Tibial nerve (tissue), 4 donors: ENCODE measurements at regions not wholly inside any gene's neighbourhood (a gene's known extent, or its start where the extent isn't known, plus 50 kb on each side); places are given as distances from the start of the nearest gene placed in this dataset.

Source experiments
- DNase-seq, 2 donors: peaks; one replicate each; pipeline ENCODE4 v3.0.0-alpha.2; 2019; ENCODE audit warnings: low spot score in 2 of 2
- H3K27ac ChIP-seq, 4 donors: fragments of 200-600 bp; sonication (generic) in 3 of 4; one replicate each; pipeline ENCODE4 v1.5.1; 2017 to 2019; ENCODE audit warnings: mild to moderate bottlenecking in 1 of 4
- H3K27me3 ChIP-seq, 2 donors: fragments of 200-600 bp; sonication (generic) in 1 of 2; one replicate each; pipeline versions ENCODE4 v1.5.1 to v1.6.0; 2017 to 2019
- H3K36me3 ChIP-seq, 3 donors: fragments of 200-600 bp; sonication (generic); one replicate each; pipeline ENCODE4 v1.5.1; 2018 to 2019
- H3K4me1 ChIP-seq, 4 donors: fragments of 200-600 bp; sonication (generic) in 3 of 4; one replicate each; pipeline ENCODE4 v1.5.1; 2017 to 2019
- H3K4me3 ChIP-seq, 4 donors: fragments of 200-600 bp; sonication (generic) in 3 of 4; one replicate each; pipeline ENCODE4 v1.5.1; 2017 to 2019; ENCODE audit warnings: mild to moderate bottlenecking in 1 of 4, moderate library complexity in 1 of 4
- H3K9me3 ChIP-seq, 4 donors: fragments of 200-600 bp; sonication (generic) in 3 of 4; one replicate each; pipeline ENCODE4 v1.5.1; 2017 to 2019
- CTCF ChIP-seq, 5 experiments: fragments of 200-600 bp in 3 of 5; fragments of 450-650 bp in 2 of 5; sonication (generic) in 3 of 5; IDR thresholded peaks; one replicate each; pipeline ENCODE4 v1.5.1; 2016 to 2019; ENCODE audit warnings: antibody characterized with exemption in 5 of 5, mild to moderate bottlenecking in 3 of 5, moderate library complexity in 2 of 5
- EP300 ChIP-seq, 2 donors: sonication (generic); formaldehyde crosslinking; IDR thresholded peaks; one replicate each; pipeline ENCODE4 v1.6.1; 2017; ENCODE audit warnings: antibody characterized with exemption in 2 of 2, mild to moderate bottlenecking in 1 of 2
- POLR2A ChIP-seq, 2 donors: fragments of 450-650 bp; IDR thresholded peaks; one replicate each; pipeline ENCODE4 v1.6.1; 2017; ENCODE audit warnings: antibody characterized with exemption in 2 of 2, mild to moderate bottlenecking in 2 of 2, moderate library complexity in 2 of 2
- WGBS, 2 donors: methylation state at CpG; one replicate each; pipeline ENCODE4 v1.1.5; 2018; 5-methylcytosine and 5-hydroxymethylcytosine counted together

DNA sequence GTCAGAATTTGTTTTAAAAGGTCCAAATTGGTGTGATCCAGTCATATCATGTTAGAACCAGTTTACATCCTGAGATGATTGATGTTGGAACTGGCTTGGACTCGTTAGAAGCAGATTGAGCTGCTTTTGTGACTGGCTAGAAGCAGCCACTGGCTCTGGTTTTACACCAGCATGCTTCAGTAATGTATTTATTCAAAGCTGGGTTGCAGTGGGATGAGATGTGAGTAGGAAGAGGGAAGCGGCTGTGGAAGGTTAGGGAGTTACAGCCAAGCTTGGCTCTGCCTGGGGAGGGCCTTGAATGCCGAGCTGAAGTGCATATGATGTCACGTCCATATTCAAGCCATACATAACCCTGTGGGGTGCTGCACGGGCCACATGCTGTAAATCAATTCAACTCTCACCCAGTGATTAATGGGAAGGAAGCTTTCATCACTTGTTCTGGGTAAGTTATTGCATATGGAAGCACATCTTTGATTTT, 104.0 kb upstream of the SMAD3 start:
- no peaks in the 10 kb centered on the region for H3K9me3 ChIP-seq
- no peak overlapping the region for H3K27ac ChIP-seq
- TF ChIP-seq EP300 (IDR thresholded peaks at IDR 0.05) = no peak
- no peak for TF ChIP-seq POLR2A (IDR thresholded peaks at IDR 0.05)
- TF ChIP-seq CTCF (IDR thresholded peaks at IDR 0.05) = no peak
- H3K27me3 ChIP-seq = no peaks in the 10 kb centered on the region
- H3K4me1 ChIP-seq = no peaks in the 10 kb centered on the region
- H3K4me3 ChIP-seq = no peak overlapping the region
- WGBS, 2 donors = 40 to 42% methylated on average over 5 of the region's 5 CpGs
- no peak for DNase-seq
- H3K36me3 ChIP-seq = no peaks in the 10 kb centered on the region

DNA sequence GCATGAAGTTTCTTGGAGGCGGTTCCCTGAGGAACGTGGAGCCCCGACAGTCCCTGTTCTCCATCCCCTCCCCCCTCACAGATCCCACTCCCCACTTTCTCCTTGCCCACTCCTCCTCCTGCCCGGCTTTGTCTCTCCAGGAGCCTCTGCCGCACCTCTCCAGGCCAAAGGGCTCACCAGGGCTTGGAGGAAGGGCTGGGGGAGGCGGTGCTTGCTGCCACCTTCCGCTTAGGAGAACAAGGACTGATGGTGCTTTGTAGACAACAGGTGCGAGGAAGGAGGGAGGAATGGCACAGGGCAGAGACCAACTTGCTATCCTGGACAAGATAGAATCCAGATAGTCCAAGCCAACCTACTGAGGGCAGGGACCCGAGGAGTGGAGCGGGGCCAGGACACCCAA, 103.5 kb upstream of the SMAD3 start:
- no peak for DNase-seq
- 89 to 90% methylated on average over 10 of the region's 10 CpGs for WGBS, 2 donors
- H3K4me3 ChIP-seq = no peak overlapping the region
- no peaks in the 10 kb centered on the region for H3K9me3 ChIP-seq
- H3K4me1 ChIP-seq = no peaks in the 10 kb centered on the region
- TF ChIP-seq EP300 (IDR thresholded peaks at IDR 0.05) (no peak), CTCF (IDR thresholded peaks at IDR 0.05) (no peak), POLR2A (IDR thresholded peaks at IDR 0.05) (no peak)
- no peak overlapping the region for H3K27ac ChIP-seq
- H3K36me3 ChIP-seq = no peaks in the 10 kb centered on the region
- H3K27me3 ChIP-seq = no peaks in the 10 kb centered on the region

DNA sequence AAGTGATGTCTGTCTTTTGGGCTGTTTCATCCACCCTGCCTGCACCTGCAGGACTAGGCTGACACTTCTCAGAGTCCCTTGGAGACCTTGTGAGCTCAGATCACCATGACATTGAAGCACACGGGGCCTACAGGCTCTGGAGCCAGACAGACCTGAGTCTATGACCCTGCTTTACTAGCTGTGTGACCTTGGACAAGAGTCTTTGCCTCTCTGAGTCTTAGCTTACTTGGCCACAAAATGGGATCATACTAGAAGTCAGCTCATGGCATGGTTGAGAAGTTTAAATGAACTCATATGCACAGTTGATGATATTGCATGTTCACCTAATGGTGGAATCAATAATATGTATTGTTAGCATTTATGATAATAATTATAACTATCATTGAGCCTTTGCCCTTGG, 102.9 kb upstream of the SMAD3 start:
- H3K27me3 ChIP-seq = no peaks in the 10 kb centered on the region
- TF ChIP-seq CTCF (IDR thresholded peaks at IDR 0.05) (no peak), POLR2A (IDR thresholded peaks at IDR 0.05) (no peak), EP300 (IDR thresholded peaks at IDR 0.05) (no peak)
- H3K27ac ChIP-seq = no peak overlapping the region
- H3K4me3 ChIP-seq = no peak overlapping the region
- DNase-seq = no peak
- no peaks in the 10 kb centered on the region for H3K4me1 ChIP-seq
- H3K9me3 ChIP-seq = no peaks in the 10 kb centered on the region
- H3K36me3 ChIP-seq = no peaks in the 10 kb centered on the region
- 83 to 90% methylated on average over 1 of the region's 1 CpG for WGBS, 2 donors

GRCh38 chr15:66963084-66963483, 102.3 kb upstream of the SMAD3 start:
- TF ChIP-seq POLR2A (IDR thresholded peaks at IDR 0.05) = no peak
- TF ChIP-seq CTCF (IDR thresholded peaks at IDR 0.05) = no peak
- TF ChIP-seq EP300 (IDR thresholded peaks at IDR 0.05) = no peak
- no peaks in the 10 kb centered on the region for H3K36me3 ChIP-seq
- 88% methylated on average over 5 of the region's 5 CpGs for WGBS, 2 donors
- H3K27ac ChIP-seq = no peak overlapping the region
- no peaks in the 10 kb centered on the region for H3K27me3 ChIP-seq
- DNase-seq = no peak
- no peaks in the 10 kb centered on the region for H3K9me3 ChIP-seq
- no peak overlapping the region for H3K4me3 ChIP-seq
- H3K4me1 ChIP-seq = no peaks in the 10 kb centered on the region

GRCh38 chr15:66963710-66964109, 101.7 kb upstream of the SMAD3 start:
- TF ChIP-seq POLR2A (IDR thresholded peaks at IDR 0.05) = no peak
- TF ChIP-seq EP300 (IDR thresholded peaks at IDR 0.05) = no peak
- TF ChIP-seq CTCF (IDR thresholded peaks at IDR 0.05) = no peak
- 88 to 89% methylated on average over 1 of the region's 1 CpG for WGBS, 2 donors
- no peak for DNase-seq
- no peak overlapping the region for H3K27ac ChIP-seq
- H3K4me3 ChIP-seq = no peak overlapping the region
- no peaks in the 10 kb centered on the region for H3K27me3 ChIP-seq
- H3K9me3 ChIP-seq = no peaks in the 10 kb centered on the region
- H3K4me1 ChIP-seq = no peaks in the 10 kb centered on the region
- no peaks in the 10 kb centered on the region for H3K36me3 ChIP-seq
